ENCODE measurements at regions not wholly inside any gene's neighbourhood (a gene's known extent, or its start where the extent isn't known, plus 50 kb on each side); places are given as distances from the start of the nearest gene placed in this dataset.

GRCh38 chr2:124967325-124967724, 942.2 kb downstream of the CNTNAP5 start:
- H3K4me1 ChIP-seq, result no peaks in the 10 kb centered on the region
- TF ChIP-seq CTCF (IDR thresholded peaks at IDR 0.05) (no peak), POLR2A (IDR thresholded peaks at IDR 0.05) (no peak)
- H3K27ac ChIP-seq, result no peak overlapping the region
- H3K27me3 ChIP-seq, result no peaks in the 10 kb centered on the region
- no peaks in the 10 kb centered on the region for H3K9me3 ChIP-seq
- DNase-seq, result no peak
- H3K36me3 ChIP-seq, result no peaks in the 10 kb centered on the region
- no peak overlapping the region for H3K4me3 ChIP-seq

GRCh38 chr2:124970030-124970429, 944.9 kb downstream of the CNTNAP5 start:
- no peak for DNase-seq
- Histone ChIP-seq H3K27ac (no peak overlapping the region), H3K4me3 (no peak overlapping the region), H3K36me3 (no peaks in the 10 kb centered on the region), H3K27me3 (no peaks in the 10 kb centered on the region), H3K9me3 (no peaks in the 10 kb centered on the region), H3K4me1 (no peaks in the 10 kb centered on the region)
- TF ChIP-seq CTCF (IDR thresholded peaks at IDR 0.05) (no peak), POLR2A (IDR thresholded peaks at IDR 0.05) (no peak)

- no peak for DNase-seq
- no peaks in the 10 kb centered on the region for H3K9me3 ChIP-seq
- H3K4me1 ChIP-seq, result no peaks in the 10 kb centered on the region
- no peaks in the 10 kb centered on the region for H3K36me3 ChIP-seq
- TF ChIP-seq CTCF (IDR thresholded peaks at IDR 0.05), result no peak
- TF ChIP-seq POLR2A (IDR thresholded peaks at IDR 0.05), result no peak
- no peaks in the 10 kb centered on the region for H3K27me3 ChIP-seq
- no peak overlapping the region for H3K27ac ChIP-seq
- H3K4me3 ChIP-seq, result no peak overlapping the region
These were observed 948.3 kb downstream of the CNTNAP5 start for GRCh38 chr2:124973396-124973795.

GRCh38 chr2:124975224-124975623, 950.1 kb downstream of the CNTNAP5 start:
- Histone ChIP-seq H3K9me3 (no peaks in the 10 kb centered on the region), H3K27me3 (no peaks in the 10 kb centered on the region), H3K4me1 (no peaks in the 10 kb centered on the region), H3K27ac (no peak overlapping the region), H3K36me3 (no peaks in the 10 kb centered on the region), H3K4me3 (no peak overlapping the region)
- no peak for DNase-seq
- TF ChIP-seq CTCF (IDR thresholded peaks at IDR 0.05), result no peak

- H3K27me3 ChIP-seq, result no peaks in the 10 kb centered on the region
- H3K4me1 ChIP-seq, result no peaks in the 10 kb centered on the region
- H3K27ac ChIP-seq, result no peak overlapping the region
- H3K9me3 ChIP-seq, result no peaks in the 10 kb centered on the region
- no peak for TF ChIP-seq CTCF (IDR thresholded peaks at IDR 0.05)
- no peak for TF ChIP-seq POLR2A (IDR thresholded peaks at IDR 0.05)
- H3K4me3 ChIP-seq, result no peak overlapping the region
- DNase-seq, result no peak
- no peaks in the 10 kb centered on the region for H3K36me3 ChIP-seq
These were observed 950.6 kb downstream of the CNTNAP5 start for GRCh38 chr2:124975648-124976047.

- no peaks in the 10 kb centered on the region for H3K27me3 ChIP-seq
- no peak overlapping the region for H3K27ac ChIP-seq
- no peak for DNase-seq
These were observed 953.5 kb downstream of the CNTNAP5 start for GRCh38 chr2:124978597-124978996.

More at GRCh38 chr2:124978597-124978996, 953.5 kb downstream of the CNTNAP5 start:
- no peaks in the 10 kb centered on the region for H3K36me3 ChIP-seq
- no peaks in the 10 kb centered on the region for H3K4me1 ChIP-seq
- TF ChIP-seq POLR2A (IDR thresholded peaks at IDR 0.05) (no peak), CTCF (IDR thresholded peaks at IDR 0.05) (no peak)
- H3K4me3 ChIP-seq, result no peak overlapping the region
- H3K9me3 ChIP-seq, result no peaks in the 10 kb centered on the region
